Spleen (tissue), 11 donors: ENCODE measurements at regions not wholly inside any gene's neighbourhood (a gene's known extent, or its start where the extent isn't known, plus 50 kb on each side); places are given as distances from the start of the nearest gene placed in this dataset.

Source experiments
- DNase-seq: peaks from one replicate; pipeline ENCODE4 v3.0.0-alpha.2; 2020
- H3K27ac ChIP-seq, 8 donors: fragments of 200-600 bp; sonication (generic) in 7 of 8; 1 replicate in 4 of 8; 2 replicates in 4 of 8; pipeline versions ENCODE4 v1.5.0 to v1.8.0; 2016 to 2021; ENCODE audit warnings: inconsistent platforms in 4 of 8, mild to moderate bottlenecking in 4 of 8, moderate library complexity in 1 of 8
- H3K27me3 ChIP-seq, 7 donors: fragments of 200-600 bp; sonication (generic) in 6 of 7; replicated peaks in 1 of 7; 1 replicate in 4 of 7; 2 replicates in 3 of 7; pipeline versions ENCODE4 v1.5.0 to v1.8.0; 2016 to 2021; ENCODE audit warnings: inconsistent platforms in 3 of 7, mild to moderate bottlenecking in 1 of 7
- H3K36me3 ChIP-seq, 6 donors: fragments of 200-600 bp; sonication (generic) in 5 of 6; 1 replicate in 4 of 6; 2 replicates in 2 of 6; pipeline versions ENCODE4 v1.5.0 to v1.8.0; 2016 to 2021; ENCODE audit warnings: inconsistent platforms in 2 of 6
- H3K4me1 ChIP-seq, 6 donors: fragments of 200-600 bp; sonication (generic) in 5 of 6; 1 replicate in 3 of 6; 2 replicates in 3 of 6; pipeline versions ENCODE4 v1.5.0 to v1.8.0; 2016 to 2021; ENCODE audit warnings: inconsistent platforms in 3 of 6
- H3K4me3 ChIP-seq, 8 donors: fragments of 200-600 bp; sonication (generic) in 7 of 8; 1 replicate in 4 of 8; 2 replicates in 4 of 8; pipeline versions ENCODE4 v1.5.0 to v1.8.0; 2016 to 2021; ENCODE audit warnings: inconsistent platforms in 4 of 8, mild to moderate bottlenecking in 4 of 8, moderate library complexity in 2 of 8
- H3K9me3 ChIP-seq, 8 donors: fragments of 200-600 bp; sonication (generic) in 7 of 8; 1 replicate in 4 of 8; 2 replicates in 4 of 8; pipeline versions ENCODE4 v1.5.0 to v1.8.0; 2016 to 2021; ENCODE audit warnings: inconsistent platforms in 4 of 8
- CTCF ChIP-seq, 11 experiments: fragments of 200-600 bp in 7 of 11; fragments of 450-650 bp in 4 of 11; sonication (generic) in 4 of 11; IDR thresholded peaks in 8 of 11; conservative IDR thresholded peaks in 3 of 11; 1 replicate in 7 of 11; 2 replicates in 4 of 11; pipeline versions ENCODE4 v1.4.0 to v1.8.0; 2016 to 2021; ENCODE audit warnings: antibody characterized with exemption in 11 of 11, inconsistent platforms in 4 of 11, mild to moderate bottlenecking in 1 of 11
- POLR2A ChIP-seq, 3 donors: fragments of 450-650 bp; IDR thresholded peaks; one replicate each; pipeline ENCODE4 v1.5.1; 2017; ENCODE audit warnings: antibody characterized with exemption in 3 of 3, mild to moderate bottlenecking in 1 of 3
- POLR2AphosphoS5 ChIP-seq, 3 donors: sonication (generic); formaldehyde crosslinking; IDR thresholded peaks; one replicate each; pipeline ENCODE4 v1.5.1; 2017; ENCODE audit warnings: antibody characterized with exemption in 3 of 3
- WGBS, 5 donors: extraction: QIAGEN DNeasy Blood & Tissue Kit in 3 of 5; methylation state at CpG; one replicate each; pipeline versions ENCODE4 v1.1.5 to v1.1.7; 2013 to 2018; 5-methylcytosine and 5-hydroxymethylcytosine counted together
- intact Hi-C: fragments of 100-400 bp; cut with DNase I; formaldehyde crosslinking; loops from one replicate; pipeline ENCODE4 v1.15.0; 2023; ENCODE audit warnings: low total_unique reads
- donor health status: healthy with polysubstance abuse.
- donor health status: DM: no; HTN: no; CAD: no; lungs with moderate emphysema.
- donor health status: DM: no; HTN: no; CAD: no.
- donor health status: Bipolar disorder and iron deficiency.
- donor health status: healthy.
- donor health status: DM: no; HTN: no; CAD: no.
- donor health status: DM: yes; HTN: yes; CAD: no.

- intact Hi-C loops = no loop called here
- no peak overlapping the region for H3K27ac ChIP-seq
- TF ChIP-seq POLR2A (IDR thresholded peaks at IDR 0.05) = no peak
- TF ChIP-seq CTCF (IDR thresholded peaks at IDR 0.05 in 8 of 11, conservative IDR thresholded peaks at IDR 0.05 in 3 of 11) = no peak
- TF ChIP-seq POLR2AphosphoS5 (IDR thresholded peaks at IDR 0.05) = no peak
- DNase-seq = no peak
- H3K36me3 ChIP-seq = no peaks in the 10 kb centered on the region
- no peak overlapping the region for H3K4me3 ChIP-seq
- 45 to 70% (median 59%) methylated on average over 3 of the region's 3 CpGs for WGBS, 5 donors
- H3K27me3 ChIP-seq = peaks cover 0 to 7% (median 0%) of the 10 kb centered on the region in 7 donors
- H3K4me1 ChIP-seq = no peaks in the 10 kb centered on the region
- H3K9me3 ChIP-seq = peaks cover 0 to 24% (median 14%) of the 10 kb centered on the region in 8 donors
These were observed 403.9 kb upstream of the TNP1 start for GRCh38 chr2:217263756-217264155.

GRCh38 chr2:217262911-217263310 lies 403.0 kb upstream of the TNP1 start:
- TF ChIP-seq POLR2AphosphoS5 (IDR thresholded peaks at IDR 0.05) (no peak), POLR2A (IDR thresholded peaks at IDR 0.05) (no peak), CTCF (IDR thresholded peaks at IDR 0.05 in 8 of 11, conservative IDR thresholded peaks at IDR 0.05 in 3 of 11) (no peak)
- no peak overlapping the region for H3K27ac ChIP-seq
- no peaks in the 10 kb centered on the region for H3K4me1 ChIP-seq
- peaks cover 0 to 21% (median 9%) of the 10 kb centered on the region in 8 donors for H3K9me3 ChIP-seq
- no peaks in the 10 kb centered on the region for H3K36me3 ChIP-seq
- peaks cover 0 to 6% (median 0%) of the 10 kb centered on the region in 7 donors for H3K27me3 ChIP-seq
- intact Hi-C loops = no loop called here
- no peak overlapping the region for H3K4me3 ChIP-seq
- DNase-seq = no peak
- 52 to 72% (median 60%) methylated on average over 2 of the region's 2 CpGs for WGBS, 5 donors

GRCh38 chr2:217261452-217261851 lies 401.6 kb upstream of the TNP1 start:
- 28 to 54% (median 34%) methylated on average over 4 of the region's 4 CpGs for WGBS, 5 donors
- no peak for DNase-seq
- H3K4me3 ChIP-seq = no peak overlapping the region
- peaks cover 0 to 6% (median 0%) of the 10 kb centered on the region in 8 donors for H3K9me3 ChIP-seq
- intact Hi-C loops = no loop called here
- no peaks in the 10 kb centered on the region for H3K4me1 ChIP-seq
- no peaks in the 10 kb centered on the region for H3K36me3 ChIP-seq
- peak overlapping the region in 1 of 8 donors; percentile 7 for H3K27ac ChIP-seq
- TF ChIP-seq POLR2AphosphoS5 (IDR thresholded peaks at IDR 0.05) = no peak
- TF ChIP-seq POLR2A (IDR thresholded peaks at IDR 0.05) = no peak
- no peak for TF ChIP-seq CTCF (IDR thresholded peaks at IDR 0.05 in 8 of 11, conservative IDR thresholded peaks at IDR 0.05 in 3 of 11)
- H3K27me3 ChIP-seq = peaks cover 0 to 6% (median 0%) of the 10 kb centered on the region in 7 donors

- intact Hi-C loops = no loop called here
- no peak for DNase-seq
- Histone ChIP-seq H3K36me3 (no peaks in the 10 kb centered on the region), H3K4me1 (peaks cover 0 to 4% (median 0%) of the 10 kb centered on the region in 6 donors), H3K4me3 (no peak overlapping the region), H3K27ac (no peak overlapping the region), H3K27me3 (peaks cover 0 to 6% (median 0%) of the 10 kb centered on the region in 7 donors), H3K9me3 (no peaks in the 10 kb centered on the region)
- 79 to 93% (median 84%) methylated on average over 8 of the region's 8 CpGs for WGBS, 5 donors
- TF ChIP-seq CTCF (IDR thresholded peaks at IDR 0.05 in 8 of 11, conservative IDR thresholded peaks at IDR 0.05 in 3 of 11) (no peak), POLR2A (IDR thresholded peaks at IDR 0.05) (no peak), POLR2AphosphoS5 (IDR thresholded peaks at IDR 0.05) (no peak)
These were observed 400.7 kb upstream of the TNP1 start for GRCh38 chr2:217260441-217261115.
